ENCODE measurements at regions not wholly inside any gene's neighbourhood (a gene's known extent, or its start where the extent isn't known, plus 50 kb on each side); places are given as distances from the start of the nearest gene placed in this dataset.

- H3K4me3 ChIP-seq (ENCODE audit: low read depth in 2 of 2, low read length in 1 of 2): no peak overlapping the region
Observed at GRCh38 chr4:56200275-56200674, 187.0 kb downstream of the AASDH start.

GRCh38 chr4:56198265-56198664 lies 189.0 kb downstream of the AASDH start:
- no peak for TF ChIP-seq POLR2AphosphoS5 (IDR thresholded peaks at IDR 0.05; ENCODE audit: low read depth, low read length)
- Histone ChIP-seq H4K20me1 (ENCODE audit: insufficient read depth) (no peaks in the 10 kb centered on the region), H3F3A (replicated peaks; ENCODE audit: insufficient read depth) (no peaks in the 10 kb centered on the region), H3K4me2 (no peak overlapping the region), H2AFZ (ENCODE audit: low read depth) (no peak overlapping the region), H3K36me3 (replicated peaks in 1 of 2; ENCODE audit: control insufficient read depth in 1 of 2, insufficient read depth in 2 of 2, low read length in 1 of 2) (no peaks in the 10 kb centered on the region), H3K27me3 (ENCODE audit: insufficient read depth) (no peaks in the 10 kb centered on the region), H3K27ac (ENCODE audit: low read depth in 2 of 2, low read length in 1 of 2) (no peak overlapping the region), H3K9me3 (no peaks in the 10 kb centered on the region), H3K9ac (no peak overlapping the region), H3K4me3 (ENCODE audit: low read depth in 2 of 2, low read length in 1 of 2) (no peak overlapping the region), H3K9me2 (no peaks in the 10 kb centered on the region), H3K4me1 (ENCODE audit: control insufficient read depth in 1 of 2, insufficient read depth in 2 of 2, low read depth in 1 of 2, low read length in 1 of 2) (no peaks in the 10 kb centered on the region; a peak in 1 of 4 replicates), H3K79me2 (ENCODE audit: insufficient read depth) (no peaks in the 10 kb centered on the region)
- POLR2A ChIA-PET: no interaction called here
- no peak for DNase-seq
- WGBS (ENCODE audit: low lambda C conversion rate): 92% methylated on average over 2 of the region's 2 CpGs
- CTCF ChIA-PET: no interaction called here

More at GRCh38 chr4:56200275-56200674, 187.0 kb downstream of the AASDH start:
- Histone ChIP-seq H3K4me1 (ENCODE audit: control insufficient read depth in 1 of 2, insufficient read depth in 2 of 2, low read depth in 1 of 2, low read length in 1 of 2) (no peaks in the 10 kb centered on the region; a peak in 1 of 4 replicates), H3F3A (replicated peaks; ENCODE audit: insufficient read depth) (no peaks in the 10 kb centered on the region), H2AFZ (ENCODE audit: low read depth) (peak overlapping the region; percentile 29; the same call in 1 of the 2 replicates), H4K20me1 (ENCODE audit: insufficient read depth) (no peaks in the 10 kb centered on the region), H3K9ac (no peak overlapping the region), H3K27ac (ENCODE audit: low read depth in 2 of 2, low read length in 1 of 2) (no peak overlapping the region), H3K36me3 (replicated peaks in 1 of 2; ENCODE audit: control insufficient read depth in 1 of 2, insufficient read depth in 2 of 2, low read length in 1 of 2) (no peaks in the 10 kb centered on the region), H3K4me2 (no peak overlapping the region), H3K9me2 (no peaks in the 10 kb centered on the region), H3K79me2 (ENCODE audit: insufficient read depth) (no peaks in the 10 kb centered on the region), H3K9me3 (no peaks in the 10 kb centered on the region), H3K27me3 (ENCODE audit: insufficient read depth) (no peaks in the 10 kb centered on the region)
- ChIA-PET CTCF (interaction anchor here (1.4 kb wide), 1 partner anchor 21 kb away, joined by 3 read pairs; no protein-coding TSS in a partner anchor), POLR2A (no interaction called here)
- DNase-seq: no peak
- WGBS (ENCODE audit: low lambda C conversion rate): 37% methylated on average over 1 of the region's 1 CpG
- TF ChIP-seq FOXJ3 (CRISPR knock-in tag; IDR thresholded peaks at IDR 0.05) (no peak), CTCF (IDR thresholded peaks at IDR 0.05) (no peak), SMC3 (IDR thresholded peaks at IDR 0.05; ENCODE audit: low read depth, low read length) (no peak)

- DNase-seq: no peak
- H3K4me2 ChIP-seq: no peak overlapping the region
- no peaks in the 10 kb centered on the region for H3K36me3 ChIP-seq (replicated peaks in 1 of 2; ENCODE audit: control insufficient read depth in 1 of 2, insufficient read depth in 2 of 2, low read length in 1 of 2)
- no peak overlapping the region for H3K4me3 ChIP-seq (ENCODE audit: low read depth in 2 of 2, low read length in 1 of 2)
- H2AFZ ChIP-seq (ENCODE audit: low read depth): no peak overlapping the region
- no peaks in the 10 kb centered on the region for H3K27me3 ChIP-seq (ENCODE audit: insufficient read depth)
- H3K9me2 ChIP-seq: no peaks in the 10 kb centered on the region
- ChIA-PET POLR2A (no interaction called here), CTCF (no interaction called here)
- no peaks in the 10 kb centered on the region for H3K9me3 ChIP-seq
- no peaks in the 10 kb centered on the region for H3K79me2 ChIP-seq (ENCODE audit: insufficient read depth)
- no peaks in the 10 kb centered on the region for H4K20me1 ChIP-seq (ENCODE audit: insufficient read depth)
- H3K4me1 ChIP-seq (ENCODE audit: control insufficient read depth in 1 of 2, insufficient read depth in 2 of 2, low read depth in 1 of 2, low read length in 1 of 2): no peaks in the 10 kb centered on the region; a peak in 1 of 4 replicates
- 91% methylated on average over 5 of the region's 5 CpGs for WGBS (ENCODE audit: low lambda C conversion rate)
- H3F3A ChIP-seq (replicated peaks; ENCODE audit: insufficient read depth): no peaks in the 10 kb centered on the region
- H3K27ac ChIP-seq (ENCODE audit: low read depth in 2 of 2, low read length in 1 of 2): no peak overlapping the region
- no peak overlapping the region for H3K9ac ChIP-seq
- TF ChIP-seq FOXJ3 (CRISPR knock-in tag; IDR thresholded peaks at IDR 0.05) (no peak), REST (IDR thresholded peaks at IDR 0.05; ENCODE audit: low read depth, low read length) (no peak), SMC3 (IDR thresholded peaks at IDR 0.05; ENCODE audit: low read depth, low read length) (no peak), RAD21 (IDR thresholded peaks at IDR 0.05; ENCODE audit: low read length) (no peak), PBX3 (IDR thresholded peaks at IDR 0.05) (no peak), MXI1 (IDR thresholded peaks at IDR 0.05; ENCODE audit: low read depth, low read length) (no peak), ZBTB33 (IDR thresholded peaks at IDR 0.05; ENCODE audit: borderline replicate concordance, low read depth) (no peak), JUND (IDR thresholded peaks at IDR 0.05) (no peak), NRF1 (IDR thresholded peaks at IDR 0.05; ENCODE audit: low read depth, low read length) (no peak), RFX5 (IDR thresholded peaks at IDR 0.05; ENCODE audit: low read length) (no peak), MAX (IDR thresholded peaks at IDR 0.05; ENCODE audit: low read depth) (no peak), TAF1 (IDR thresholded peaks at IDR 0.05; ENCODE audit: borderline replicate concordance, low read depth, low read length) (no peak)
Observed at GRCh38 chr4:56197387-56197786, 189.9 kb downstream of the AASDH start.
